Nucleus accumbens (tissue), 56 donors: ENCODE measurements at regions not wholly inside any gene's neighbourhood (a gene's known extent, or its start where the extent isn't known, plus 50 kb on each side); places are given as distances from the start of the nearest gene placed in this dataset.

Experiments
- DNase-seq, 56 donors: peaks; one replicate each; lab custom pipeline; 2025; lab: John Stamatoyannopoulos, UW

GRCh38 chr6:45714741-45715507 is 300.7 kb downstream of the CLIC5 start:
- DNase-seq, result peak in 42 of 56 donors; percentile 3 to 72 (median 26)

GRCh38 chr6:45714006-45714730 is 301.5 kb downstream of the CLIC5 start:
- DNase-seq, result peak in 1 of 56 donors; percentile 36
